H1 (cell line): ENCODE measurements at regions not wholly inside any gene's neighbourhood (a gene's known extent, or its start where the extent isn't known, plus 50 kb on each side); places are given as distances from the start of the nearest gene placed in this dataset.

Experiments used
- GTF2F1 ChIP-seq: IDR thresholded peaks from 2 replicates; pipeline ENCODE4 v1.6.1; 2012; ENCODE audit warnings: low read depth, low read length, improper control_type of control experiment, borderline replicate concordance

DNA sequence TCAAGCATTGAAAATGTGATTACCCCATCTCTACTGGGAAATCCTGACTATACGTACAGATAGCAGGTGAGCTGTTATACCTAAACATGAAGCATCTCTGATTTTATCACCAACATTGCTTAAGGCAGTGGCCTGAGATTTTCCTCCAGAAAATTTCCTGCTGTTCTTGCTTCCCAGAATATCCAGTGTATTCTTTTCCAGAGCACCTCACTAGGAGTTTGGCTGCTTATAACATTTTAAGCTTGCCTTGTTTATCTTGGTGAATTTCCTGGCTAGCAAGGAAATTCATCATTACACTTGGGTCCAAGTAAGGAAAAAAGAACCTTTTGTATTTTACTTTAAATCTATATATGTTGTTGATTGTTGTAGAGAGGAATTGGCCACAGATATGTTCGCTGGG is 73.0 kb upstream of the CLCN4 start (continued):
- TF ChIP-seq GTF2F1, result no peak
- TF ChIP-seq, all 59 proteins: peak for 0
